ENCODE measurements at regions not wholly inside any gene's neighbourhood (a gene's known extent, or its start where the extent isn't known, plus 50 kb on each side); places are given as distances from the start of the nearest gene placed in this dataset.
"Not testable (repeated sequence)": the region's sequence is repeated elsewhere in the genome, so short reads cannot be mapped to it uniquely, and the experiment has no call there.

GRCh38 chr20:53872561-53873229 is 197.7 kb downstream of the BCAS1 start:
- DNase-seq (ENCODE audit: low spot score): no peak

- no peak for DNase-seq (ENCODE audit: low spot score)
Observed at GRCh38 chr20:53872081-53872541, 198.3 kb downstream of the BCAS1 start.

GRCh38 chr20:53871541-53871940 is 198.9 kb downstream of the BCAS1 start:
- DNase-seq (ENCODE audit: low spot score): no peak

GRCh38 chr20:53870426-53871315 is 199.7 kb downstream of the BCAS1 start:
- no peak for DNase-seq (ENCODE audit: low spot score)

GRCh38 chr20:53869466-53870258 is 200.7 kb downstream of the BCAS1 start:
- DNase-seq (ENCODE audit: low spot score): peak; percentile 74

GRCh38 chr20:53867741-53868351 is 202.5 kb downstream of the BCAS1 start:
- DNase-seq (ENCODE audit: low spot score): no peak

- no peak for DNase-seq (ENCODE audit: low spot score)
Observed at GRCh38 chr20:53866794-53867740, 203.3 kb downstream of the BCAS1 start.

GRCh38 chr20:53865901-53866793 is 204.2 kb downstream of the BCAS1 start:
- DNase-seq (ENCODE audit: low spot score): no peak

- not testable (repeated sequence) for DNase-seq (ENCODE audit: low spot score)
Observed at GRCh38 chr20:53864765-53865683, 205.4 kb downstream of the BCAS1 start.

GRCh38 chr20:53863923-53864641 is 206.3 kb downstream of the BCAS1 start:
- not testable (repeated sequence) for DNase-seq (ENCODE audit: low spot score)

GRCh38 chr20:53863535-53863922 is 206.9 kb downstream of the BCAS1 start:
- DNase-seq (ENCODE audit: low spot score): not testable (repeated sequence)

GRCh38 chr20:53863039-53863438 is 207.4 kb downstream of the BCAS1 start:
- not testable (repeated sequence) for DNase-seq (ENCODE audit: low spot score)

GRCh38 chr20:53862490-53862889 is 207.9 kb downstream of the BCAS1 start:
- not testable (repeated sequence) for DNase-seq (ENCODE audit: low spot score)

- DNase-seq (ENCODE audit: low spot score): not testable (repeated sequence)
Observed at GRCh38 chr20:53862136-53862397, 208.3 kb downstream of the BCAS1 start.

GRCh38 chr20:53859684-53860083 is 210.7 kb downstream of the BCAS1 start:
- DNase-seq (ENCODE audit: low spot score): no peak

- DNase-seq (ENCODE audit: low spot score): not testable (repeated sequence)
Observed at GRCh38 chr20:53859009-53859408, 211.4 kb downstream of the BCAS1 start.

GRCh38 chr20:53858516-53858915 is 211.9 kb downstream of the BCAS1 start:
- DNase-seq (ENCODE audit: low spot score): not testable (repeated sequence)

GRCh38 chr20:53857723-53858236 is 212.6 kb downstream of the BCAS1 start:
- no peak for DNase-seq (ENCODE audit: low spot score)

Measured in D341Med (cell line).